CD4-positive, alpha-beta T cell (primary cell): ENCODE measurements at regions not wholly inside any gene's neighbourhood (a gene's known extent, or its start where the extent isn't known, plus 50 kb on each side); places are given as distances from the start of the nearest gene placed in this dataset.

Source experiments
- ATAC-seq: fragments of 200-7000 bp; cut with Tn5 transposase; one replicate; pipeline ENCODE4 v1.10.0; 2022; ENCODE audit warnings: mild to moderate bottlenecking; ENCODE audit not compliant: poor library complexity
- CTCF ChIA-PET: fragments of 350-600 bp; sonication (Branson Sonifier 250); formaldehyde crosslinking; loops from one replicate; lab custom pipeline; 2021; ENCODE audit warnings: antibody characterized with exemption, inconsistent platforms; lab: Charles Lee
- POLR2A ChIA-PET: fragments of 350-600 bp; sonication (Branson Sonifier 250); formaldehyde crosslinking; loops from one replicate; lab custom pipeline; 2021; ENCODE audit warnings: antibody characterized with exemption, inconsistent platforms; lab: Charles Lee
- DNase-seq, 14 experiments: peaks; one replicate each; pipeline ENCODE4 v3.0.0-alpha.2; 2013 to 2020; ENCODE audit warnings: mixed read lengths in 2 of 14
- H3K27ac ChIP-seq, 2 donors: one replicate each; pipeline versions ENCODE4 v1.5.1 to v1.7.0; 2013; ENCODE audit warnings: low read length in 2 of 2, low read depth in 1 of 2, mild to moderate bottlenecking in 1 of 2
- H3K27me3 ChIP-seq, 2 experiments: 1 replicate in 1 of 2; 2 replicates in 1 of 2; pipeline versions ENCODE4 v1.6.1 to v1.7.0; 2013; ENCODE audit warnings: low read length in 2 of 2, control low read depth in 1 of 2, mild to moderate bottlenecking in 1 of 2, moderate library complexity in 1 of 2; ENCODE audit not compliant: insufficient read depth in 2 of 2, control insufficient read depth in 1 of 2
- H3K36me3 ChIP-seq: one replicate; pipeline ENCODE4 v1.6.1; 2013; ENCODE audit warnings: low read length, control low read depth; ENCODE audit not compliant: insufficient read depth
- H3K4me1 ChIP-seq: one replicate; pipeline ENCODE4 v1.6.1; 2013; ENCODE audit warnings: low read length, control low read depth; ENCODE audit not compliant: insufficient read depth
- H3K4me3 ChIP-seq: one replicate; pipeline ENCODE4 v1.5.1; 2013; ENCODE audit warnings: mild to moderate bottlenecking, low read length, moderate library complexity
- H3K9me3 ChIP-seq, 2 experiments: 1 replicate in 1 of 2; 2 replicates in 1 of 2; pipeline versions ENCODE4 v1.6.1 to v1.7.0; 2013; ENCODE audit warnings: low read length in 2 of 2, mild to moderate bottlenecking in 2 of 2, control low read depth in 1 of 2, moderate library complexity in 1 of 2; ENCODE audit not compliant: control insufficient read depth in 1 of 2, insufficient read depth in 1 of 2
- H3K27ac Mint-ChIP-seq: one replicate; pipeline ENCODE4 v1.8.0; 2020; ENCODE audit warnings: mixed read lengths
- H3K27me3 Mint-ChIP-seq: one replicate; pipeline ENCODE4 v1.8.0; 2021; ENCODE audit warnings: mixed read lengths
- H3K36me3 Mint-ChIP-seq: one replicate; pipeline ENCODE4 v1.8.0; 2021; ENCODE audit warnings: low read depth, mixed read lengths
- H3K4me1 Mint-ChIP-seq: one replicate; pipeline ENCODE4 v1.8.0; 2021; ENCODE audit warnings: low read depth, mixed read lengths
- H3K4me3 Mint-ChIP-seq: one replicate; pipeline ENCODE4 v1.8.0; 2020; ENCODE audit warnings: mild to moderate bottlenecking, mixed read lengths
- H3K9me3 Mint-ChIP-seq: one replicate; pipeline ENCODE4 v1.8.0; 2020; ENCODE audit warnings: mixed read lengths
- intact Hi-C, 2 experiments: fragments of 100-400 bp; cut with DNase I in 1 of 2; cut with micrococcal nuclease in 1 of 2; formaldehyde crosslinking; loops; one replicate each; pipeline versions ENCODE4 v1.15.1 to v1.9.0; 2023 to 2025; cut with DNase I, micrococcal nuclease
- TF ChIP-seq, protein P1 (sequence below): fragments of 200-600 bp; IDR thresholded peaks from one replicate; pipeline ENCODE4 v1.8.0; 2022; ENCODE audit warnings: antibody characterized with exemption, mild to moderate bottlenecking

GRCh38 chr14:25911831-25912230 lies 686.0 kb downstream of the NOVA1 start:
- Mint-ChIP-seq H3K27me3 (no peaks in the 10 kb centered on the region), H3K27ac (no peak overlapping the region), H3K4me3 (no peak overlapping the region), H3K4me1 (no peaks in the 10 kb centered on the region), H3K36me3 (no peaks in the 10 kb centered on the region), H3K9me3 (peaks cover 9% of the 10 kb centered on the region)
- POLR2A ChIA-PET: no interaction called here
- peaks cover 0 to 4% of the 10 kb centered on the region in 2 experiments for H3K9me3 ChIP-seq
- H3K27me3 ChIP-seq: no peaks in the 10 kb centered on the region
- no peak overlapping the region for H3K4me3 ChIP-seq
- TF ChIP-seq, protein P1, sequence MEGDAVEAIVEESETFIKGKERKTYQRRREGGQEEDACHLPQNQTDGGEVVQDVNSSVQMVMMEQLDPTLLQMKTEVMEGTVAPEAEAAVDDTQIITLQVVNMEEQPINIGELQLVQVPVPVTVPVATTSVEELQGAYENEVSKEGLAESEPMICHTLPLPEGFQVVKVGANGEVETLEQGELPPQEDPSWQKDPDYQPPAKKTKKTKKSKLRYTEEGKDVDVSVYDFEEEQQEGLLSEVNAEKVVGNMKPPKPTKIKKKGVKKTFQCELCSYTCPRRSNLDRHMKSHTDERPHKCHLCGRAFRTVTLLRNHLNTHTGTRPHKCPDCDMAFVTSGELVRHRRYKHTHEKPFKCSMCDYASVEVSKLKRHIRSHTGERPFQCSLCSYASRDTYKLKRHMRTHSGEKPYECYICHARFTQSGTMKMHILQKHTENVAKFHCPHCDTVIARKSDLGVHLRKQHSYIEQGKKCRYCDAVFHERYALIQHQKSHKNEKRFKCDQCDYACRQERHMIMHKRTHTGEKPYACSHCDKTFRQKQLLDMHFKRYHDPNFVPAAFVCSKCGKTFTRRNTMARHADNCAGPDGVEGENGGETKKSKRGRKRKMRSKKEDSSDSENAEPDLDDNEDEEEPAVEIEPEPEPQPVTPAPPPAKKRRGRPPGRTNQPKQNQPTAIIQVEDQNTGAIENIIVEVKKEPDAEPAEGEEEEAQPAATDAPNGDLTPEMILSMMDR: no peak
- H3K36me3 ChIP-seq: no peaks in the 10 kb centered on the region
- ATAC-seq (no peak), DNase-seq (no peak)
- no peak overlapping the region for H3K27ac ChIP-seq
- CTCF ChIA-PET: no interaction called here
- no peaks in the 10 kb centered on the region for H3K4me1 ChIP-seq
- intact Hi-C loops: no loop called here

DNA sequence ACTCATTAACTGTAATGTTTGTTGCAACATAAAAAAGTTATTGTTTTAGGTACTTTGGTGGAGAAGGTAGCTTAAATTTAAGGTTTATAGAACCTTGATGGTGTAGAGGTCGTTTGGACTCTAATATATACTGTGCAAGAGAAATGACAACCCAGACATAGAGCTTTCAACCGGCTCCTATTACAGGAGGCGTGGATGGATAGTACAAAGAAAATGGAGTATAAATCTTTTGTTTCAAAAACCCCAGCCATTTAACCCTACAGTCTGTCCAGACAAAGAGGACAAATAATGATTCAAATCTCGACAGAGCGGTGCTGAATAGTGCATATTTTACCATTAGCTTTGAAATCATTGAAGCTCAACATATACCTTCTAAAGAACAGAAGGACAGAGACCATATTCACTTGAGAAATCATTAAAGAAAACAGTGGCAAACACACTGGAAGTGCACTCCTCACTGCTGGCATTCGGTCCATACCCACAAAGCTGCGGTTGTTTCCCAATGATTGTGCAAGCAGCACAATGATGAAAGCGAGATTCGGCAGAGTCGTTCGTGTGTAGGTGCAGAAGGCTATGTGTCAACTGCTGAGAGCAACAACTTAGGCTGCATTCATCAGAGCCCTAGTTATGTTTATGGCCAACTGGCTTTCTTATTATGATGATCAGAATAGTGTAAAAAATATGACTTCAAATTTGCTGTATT lies 688.6 kb downstream of the NOVA1 start:
- DNase-seq: no peak
- Mint-ChIP-seq H3K4me1 (no peaks in the 10 kb centered on the region), H3K36me3 (no peaks in the 10 kb centered on the region), H3K4me3 (no peak overlapping the region), H3K9me3 (peaks cover 12% of the 10 kb centered on the region), H3K27me3 (no peaks in the 10 kb centered on the region), H3K27ac (no peak overlapping the region)
- Histone ChIP-seq H3K27ac (no peak overlapping the region), H3K27me3 (no peaks in the 10 kb centered on the region), H3K9me3 (peaks cover 0 to 4% of the 10 kb centered on the region in 2 experiments), H3K4me1 (no peaks in the 10 kb centered on the region), H3K36me3 (no peaks in the 10 kb centered on the region), H3K4me3 (no peak overlapping the region)
- ATAC-seq: no peak
- TF ChIP-seq, protein P1: no peak
- intact Hi-C loops: no loop called here
- POLR2A ChIA-PET: no interaction called here
- CTCF ChIA-PET: no interaction called here

GRCh38 chr14:25908277-25909044 lies 689.4 kb downstream of the NOVA1 start:
- intact Hi-C loops: no loop called here
- TF ChIP-seq, protein P1: no peak
- Histone ChIP-seq H3K36me3 (no peaks in the 10 kb centered on the region), H3K4me3 (no peak overlapping the region), H3K27ac (no peak overlapping the region), H3K9me3 (peaks cover 0 to 4% of the 10 kb centered on the region in 2 experiments), H3K27me3 (no peaks in the 10 kb centered on the region), H3K4me1 (no peaks in the 10 kb centered on the region)
- H3K9me3 Mint-ChIP-seq: peaks cover 12% of the 10 kb centered on the region
- H3K36me3 Mint-ChIP-seq: no peaks in the 10 kb centered on the region
- ChIA-PET POLR2A (no interaction called here), CTCF (no interaction called here)
- no peak for DNase-seq
- no peak overlapping the region for H3K27ac Mint-ChIP-seq
- ATAC-seq: no peak
- H3K27me3 Mint-ChIP-seq: no peaks in the 10 kb centered on the region
- no peak overlapping the region for H3K4me3 Mint-ChIP-seq
- no peaks in the 10 kb centered on the region for H3K4me1 Mint-ChIP-seq
